Stimulated activated CD4-positive, alpha-beta T cell treated with anti-CD3 and anti-CD28 coated beads, Interleukin-2, amount 100 ng/mL, for 24 hours (primary cell): ENCODE measurements at regions not wholly inside any gene's neighbourhood (a gene's known extent, or its start where the extent isn't known, plus 50 kb on each side); places are given as distances from the start of the nearest gene placed in this dataset.
A peak's percentile ranks its signal among the peaks of the same experiment; 100 is the strongest.

Experiments
- DNase-seq, 2 donors: peaks; one replicate each; pipeline ENCODE4 v3.0.0-alpha.2; 2020

DNA sequence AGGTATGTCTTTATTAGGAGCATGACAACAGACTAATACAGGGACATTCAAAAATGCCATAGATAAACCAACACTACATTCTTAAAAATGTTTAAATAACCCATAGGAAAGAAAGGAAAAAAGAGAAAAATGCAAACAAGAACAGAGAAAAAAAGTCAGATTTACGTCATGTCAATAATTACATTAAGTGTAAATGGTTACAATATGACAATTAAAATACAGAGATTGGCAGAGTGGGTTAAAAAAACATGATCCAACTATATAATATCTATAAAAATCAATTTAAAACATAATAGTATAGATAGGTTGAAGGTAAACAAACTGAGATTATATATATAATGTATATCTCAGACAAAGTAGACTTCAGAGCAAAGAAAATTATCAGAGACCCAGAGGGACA, 255.8 kb downstream of the ANAPC1 start:
- DNase-seq: no peak

DNA sequence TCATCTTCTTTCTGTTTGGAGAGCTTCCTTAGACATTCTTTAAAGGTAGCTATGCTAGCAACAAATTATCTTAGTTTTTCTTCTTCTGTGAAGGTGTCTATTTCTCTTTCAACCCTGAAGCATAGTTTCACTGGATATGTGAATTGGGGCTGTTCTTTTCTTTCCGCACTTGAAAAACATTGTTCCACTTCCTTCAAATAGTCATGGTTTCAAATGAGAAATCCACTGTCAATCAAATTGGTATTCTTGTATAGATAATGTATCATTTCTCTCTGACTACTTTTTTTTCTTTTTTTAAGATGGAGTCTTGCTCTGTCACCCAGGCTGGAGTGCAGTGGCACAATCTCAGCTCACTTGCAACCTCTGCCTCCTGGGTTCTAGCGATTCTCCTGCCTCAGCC, 254.0 kb downstream of the ANAPC1 start:
- no peak for DNase-seq

GRCh38 chr2:111632661-111633060, 251.3 kb downstream of the ANAPC1 start:
- DNase-seq: peak in 1 of 2 donors; percentile 14

- DNase-seq: no peak
Observed at GRCh38 chr2:111633189-111633588, 250.8 kb downstream of the ANAPC1 start.

DNA sequence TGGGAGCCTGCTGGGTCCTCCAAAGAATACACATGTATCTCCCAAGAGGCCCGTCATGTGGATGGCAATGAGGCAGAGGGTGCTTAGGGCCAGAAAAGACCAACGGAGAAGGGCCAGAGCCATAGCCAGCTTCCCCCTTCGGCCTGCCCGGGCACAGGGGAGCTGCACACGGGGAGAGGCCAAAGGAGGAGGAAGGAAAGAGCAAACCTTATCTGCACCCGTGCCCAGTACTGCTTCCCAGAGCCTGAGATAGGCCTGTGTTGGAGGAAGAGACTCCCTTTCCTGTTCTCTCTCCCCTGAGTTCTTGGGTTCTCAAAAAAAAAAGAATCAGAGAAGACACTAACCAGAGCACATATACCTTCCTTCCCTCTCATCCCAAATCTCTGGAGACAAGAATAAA, 250.3 kb downstream of the ANAPC1 start:
- DNase-seq: no peak

DNA sequence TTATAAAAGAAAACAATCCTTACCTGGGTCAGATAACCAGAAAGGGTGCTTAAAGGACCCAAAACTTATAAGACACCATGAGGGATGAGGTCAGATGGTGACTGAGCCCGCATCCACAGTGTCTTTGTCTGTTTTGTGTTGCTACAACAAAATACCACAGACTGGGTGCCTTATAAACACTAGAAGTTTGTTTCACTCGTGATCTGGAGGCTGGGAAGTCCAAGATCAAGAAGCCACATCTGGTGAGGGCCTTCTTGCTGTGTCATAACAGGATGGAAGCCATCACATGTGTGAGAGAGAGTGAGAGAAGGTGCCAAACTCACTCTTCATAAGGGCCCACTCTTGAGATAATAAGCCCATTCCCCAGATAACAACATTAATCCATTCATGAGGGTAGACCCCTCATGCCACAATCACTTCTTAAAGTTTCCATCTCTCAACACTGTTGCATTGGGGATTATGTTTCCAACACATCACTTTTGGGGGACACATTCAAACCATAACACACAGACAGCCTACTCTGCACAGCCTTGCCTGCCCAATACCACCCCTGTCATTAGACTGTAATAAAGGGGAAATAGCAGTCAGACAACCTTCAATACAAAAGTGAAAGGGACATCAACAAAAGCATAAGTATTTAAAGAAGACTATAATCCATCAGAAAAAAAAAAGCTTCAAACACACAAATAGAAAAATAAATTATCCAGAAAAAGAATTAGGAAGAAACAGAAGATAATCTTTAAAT, 249.8 kb downstream of the ANAPC1 start:
- no peak for DNase-seq

DNA sequence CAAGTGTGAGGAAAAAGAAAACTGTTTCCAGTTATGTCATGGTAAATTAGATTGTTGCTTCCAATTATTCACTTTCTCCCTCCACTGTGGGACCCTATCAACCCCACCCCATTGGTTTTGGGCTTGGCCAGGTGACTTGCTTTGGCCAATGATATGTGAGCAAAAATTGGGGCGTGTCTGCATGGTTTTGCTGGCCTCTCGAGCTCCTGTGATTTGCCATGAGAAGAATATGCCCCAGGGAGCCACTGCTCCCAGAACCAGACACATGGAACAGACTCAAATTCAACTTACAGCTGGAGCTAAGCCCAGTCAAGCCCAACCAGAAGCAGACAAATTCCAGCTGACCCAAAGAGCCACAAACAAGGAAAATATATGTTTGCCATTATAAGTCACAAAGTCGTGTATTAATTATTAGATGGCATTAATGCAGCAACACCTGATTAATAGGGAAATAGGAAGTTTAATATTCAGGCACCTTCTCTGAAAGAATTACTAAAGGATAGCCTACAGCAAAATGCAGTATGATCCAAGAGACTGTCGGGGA, 248.9 kb downstream of the ANAPC1 start:
- no peak for DNase-seq

- DNase-seq: no peak
Observed at GRCh38 chr2:111636905-111637304, 247.1 kb downstream of the ANAPC1 start.

- no peak for DNase-seq
Observed at GRCh38 chr2:111638274-111638877, 245.6 kb downstream of the ANAPC1 start.

- no peak for DNase-seq
Observed at GRCh38 chr2:111640480-111640879, 243.5 kb downstream of the ANAPC1 start.

DNA sequence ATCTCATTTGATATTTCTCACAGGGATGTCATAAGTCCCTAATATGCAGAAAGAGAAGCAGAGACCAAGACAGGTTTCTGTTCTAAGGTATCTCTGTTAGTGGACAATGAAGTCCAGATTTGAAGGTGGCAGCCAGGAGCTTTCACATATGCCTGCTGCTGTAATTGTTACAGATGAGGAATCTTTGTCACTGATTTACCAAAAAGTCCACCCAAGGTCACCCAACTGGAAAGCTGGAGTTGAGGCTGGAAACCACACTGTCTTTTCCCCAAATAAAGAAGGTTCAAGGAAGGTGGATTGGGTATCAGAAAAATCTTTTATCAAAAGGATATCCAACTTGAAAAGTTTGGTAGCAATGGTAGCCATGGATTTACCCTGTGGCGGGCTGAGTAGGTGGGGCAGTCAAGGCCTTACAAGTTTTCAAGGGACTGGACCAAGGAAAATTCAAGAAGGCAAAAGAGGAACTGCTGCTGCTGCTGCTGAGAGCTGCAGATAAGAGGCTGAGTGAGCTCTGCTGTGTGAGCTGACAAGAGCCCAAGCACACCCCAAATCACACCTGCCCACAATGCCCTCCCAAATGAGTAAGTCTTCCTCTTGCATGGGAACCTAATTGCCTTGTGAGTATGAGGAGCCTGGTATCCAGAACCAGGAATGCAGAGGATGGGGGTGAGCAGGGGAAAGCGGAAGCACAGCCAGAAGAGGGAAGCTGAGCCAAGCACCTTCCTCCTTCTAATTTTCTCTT, 241.2 kb downstream of the ANAPC1 start:
- no peak for DNase-seq

GRCh38 chr2:111643759-111644158, 240.2 kb downstream of the ANAPC1 start:
- no peak for DNase-seq

GRCh38 chr2:111647359-111647758, 236.6 kb downstream of the ANAPC1 start:
- no peak for DNase-seq

DNA sequence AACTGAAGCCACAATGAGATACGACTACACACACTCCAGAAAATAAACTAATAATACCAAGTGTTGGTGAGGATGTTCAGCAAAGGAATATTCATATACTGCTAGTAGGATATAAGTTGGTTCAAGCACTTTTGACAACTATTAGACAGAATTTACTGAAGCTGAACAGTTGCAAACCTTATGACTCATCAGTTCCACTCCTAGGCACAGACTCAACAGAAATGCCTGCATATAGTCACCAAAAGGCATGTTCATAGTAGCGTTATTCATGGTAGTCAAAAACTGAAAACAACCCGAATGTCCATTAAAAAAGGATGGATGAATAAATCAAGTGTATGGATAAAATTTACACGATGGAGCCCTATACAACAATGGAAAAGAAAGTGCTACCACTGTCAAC, 232.0 kb downstream of the ANAPC1 start:
- DNase-seq: no peak

GRCh38 chr2:111652681-111653080, 231.3 kb downstream of the ANAPC1 start:
- no peak for DNase-seq

DNA sequence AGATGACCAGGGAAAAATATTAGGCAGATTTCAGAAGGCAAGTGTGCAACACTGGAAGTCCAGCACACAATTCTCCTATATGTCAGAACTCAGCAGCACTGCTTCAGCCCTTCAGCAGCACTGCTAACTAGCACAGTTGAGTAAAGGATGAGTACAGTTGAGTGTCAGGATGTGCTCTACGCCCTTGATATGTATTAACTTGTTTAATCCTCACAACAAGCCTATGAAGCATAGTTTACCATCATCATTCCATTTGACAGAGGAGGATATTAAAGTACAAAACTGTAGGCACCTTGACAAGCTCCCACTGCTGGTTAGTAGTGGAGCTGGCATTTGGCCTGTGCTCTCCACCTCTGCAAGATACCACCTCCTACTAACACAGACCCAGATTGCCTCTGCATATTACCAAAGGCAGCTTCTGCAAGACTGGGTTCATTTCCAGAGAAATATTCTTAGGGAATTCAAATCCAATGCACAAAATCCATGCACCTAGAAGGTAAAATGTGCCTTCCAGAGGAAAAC, 230.8 kb downstream of the ANAPC1 start:
- no peak for DNase-seq

- DNase-seq: no peak
Observed at GRCh38 chr2:111653913-111654312, 230.1 kb downstream of the ANAPC1 start.

GRCh38 chr2:111654829-111655228, 229.2 kb downstream of the ANAPC1 start:
- no peak for DNase-seq

- DNase-seq: no peak
Observed at GRCh38 chr2:111656436-111656835, 227.6 kb downstream of the ANAPC1 start.

GRCh38 chr2:111656894-111657293, 227.1 kb downstream of the ANAPC1 start:
- DNase-seq: no peak

DNA sequence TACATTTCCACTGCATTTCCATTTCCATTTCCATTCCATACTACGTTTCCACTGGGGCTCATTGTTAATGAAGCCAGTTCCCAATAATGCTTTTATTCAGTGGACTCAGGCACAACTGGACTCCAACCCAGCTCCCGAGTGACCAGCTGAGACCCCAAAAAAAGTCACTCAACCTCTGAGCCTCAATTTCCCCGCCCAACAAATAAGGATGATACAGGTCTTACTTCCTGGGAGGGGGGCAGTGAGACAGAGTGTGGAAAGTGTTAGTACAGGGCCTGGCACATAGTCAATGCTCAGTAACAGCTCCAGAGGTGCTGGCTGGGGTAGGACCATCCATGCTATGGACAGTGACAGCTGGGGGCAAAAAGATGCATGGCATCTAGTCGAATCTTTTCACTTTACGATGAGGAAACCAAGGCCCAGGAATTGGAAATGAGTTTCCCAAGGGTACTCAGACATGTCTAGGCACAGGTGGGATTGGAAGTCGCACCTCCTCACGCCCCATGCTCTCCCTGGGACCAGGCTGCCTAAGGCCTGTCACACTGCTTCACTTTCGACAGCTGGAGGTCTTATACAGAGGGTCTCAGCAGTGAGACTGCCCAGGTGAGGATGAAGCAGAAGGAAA, 226.5 kb downstream of the ANAPC1 start:
- DNase-seq: no peak

- no peak for DNase-seq
Observed at GRCh38 chr2:111659361-111660333, 224.3 kb downstream of the ANAPC1 start.
